GM18519 (cell line): ENCODE measurements at regions not wholly inside any gene's neighbourhood (a gene's known extent, or its start where the extent isn't known, plus 50 kb on each side); places are given as distances from the start of the nearest gene placed in this dataset.
"Not testable (repeated sequence)": the region's sequence is repeated elsewhere in the genome, so short reads cannot be mapped to it uniquely, and the experiment has no call there.

Experiments used
- ATAC-seq: cut with Tn5 transposase; IDR thresholded peaks from one replicate; pipeline ENCODE4 v1.9.1; 2021; ENCODE audit warnings: mild to moderate bottlenecking, moderate library complexity; ENCODE audit not compliant: unreplicated experiment, low FRiP score

DNA sequence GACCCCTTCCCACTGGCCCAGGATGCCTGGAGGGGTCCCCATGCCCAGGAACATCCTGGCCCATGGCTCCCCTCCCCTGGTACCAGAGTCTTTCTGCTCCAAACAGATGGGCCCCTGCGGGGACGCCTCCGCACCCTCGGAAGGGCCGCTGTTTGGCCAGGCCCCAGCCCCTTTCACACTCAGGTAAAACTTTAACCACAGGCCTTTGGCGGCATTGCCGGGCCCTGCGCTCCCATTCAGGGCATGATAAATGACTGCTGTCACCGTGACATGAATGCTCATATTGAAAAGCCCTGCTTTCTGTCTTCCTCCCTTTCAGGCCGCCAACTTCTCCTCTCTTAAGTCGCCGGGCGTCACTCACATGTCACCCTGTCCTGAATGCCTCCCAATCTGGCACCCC is 141.5 kb upstream of the TOP1 start:
- ATAC-seq, result no peak

DNA sequence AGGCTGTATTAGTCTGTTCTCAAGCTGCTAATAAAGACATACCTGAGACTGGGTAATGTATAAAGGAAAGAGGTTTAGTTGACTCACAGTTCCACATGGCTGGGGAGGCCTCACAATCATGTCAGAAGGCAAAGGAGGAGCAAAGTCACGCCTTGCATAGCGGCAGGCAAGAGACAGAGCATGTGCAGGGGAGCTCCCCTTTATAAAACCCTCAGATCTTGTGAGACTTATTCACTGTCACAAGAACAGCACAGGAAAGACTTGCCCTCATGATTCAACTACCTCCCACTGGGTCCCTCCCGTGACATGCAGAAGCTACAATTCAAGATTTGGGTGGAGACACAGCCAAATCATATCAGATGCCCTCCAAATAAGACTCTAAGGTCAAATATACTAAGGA is 139.4 kb upstream of the TOP1 start:
- not testable (repeated sequence) for ATAC-seq

- no peak for ATAC-seq
These were observed 138.4 kb upstream of the TOP1 start for GRCh38 chr20:40890181-40890580.

DNA sequence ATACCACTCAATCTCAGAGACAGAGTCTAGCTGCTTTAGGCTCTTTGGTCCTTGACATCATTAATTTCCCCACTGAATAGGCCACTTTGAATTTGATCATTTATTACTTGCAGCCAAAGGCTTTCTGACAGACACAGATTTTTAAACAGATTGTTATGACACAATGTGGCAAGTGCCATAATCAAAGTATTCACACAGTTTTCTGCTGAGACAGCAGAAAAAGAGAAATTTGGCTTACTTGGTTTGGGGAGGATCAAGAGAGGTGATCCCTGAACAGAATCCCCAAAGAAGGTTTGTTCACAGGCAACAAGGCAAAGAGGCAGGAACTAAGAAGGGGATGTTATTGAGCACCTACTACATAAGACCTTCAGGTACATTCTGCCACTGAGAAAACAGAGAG is 138.0 kb upstream of the TOP1 start:
- ATAC-seq, result no peak

DNA sequence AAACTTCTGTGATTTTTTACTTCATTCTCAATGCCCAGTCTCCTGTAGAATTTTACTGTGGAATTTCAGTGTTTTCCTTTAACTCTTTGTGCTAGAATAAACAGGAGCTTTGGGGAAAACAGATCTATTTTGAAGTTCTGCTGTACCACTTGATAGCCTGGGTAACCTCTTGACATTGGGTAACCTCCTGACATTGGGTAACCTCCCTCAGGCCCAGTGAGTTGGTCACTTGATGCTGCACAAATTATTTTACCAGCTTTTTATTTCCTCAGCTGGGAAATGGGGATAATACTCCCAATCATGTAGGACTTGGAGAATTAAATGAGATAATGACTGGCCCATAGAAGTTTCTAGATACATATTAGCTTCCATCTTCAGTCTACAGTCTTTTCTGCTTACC is 137.3 kb upstream of the TOP1 start:
- ATAC-seq, result no peak

DNA sequence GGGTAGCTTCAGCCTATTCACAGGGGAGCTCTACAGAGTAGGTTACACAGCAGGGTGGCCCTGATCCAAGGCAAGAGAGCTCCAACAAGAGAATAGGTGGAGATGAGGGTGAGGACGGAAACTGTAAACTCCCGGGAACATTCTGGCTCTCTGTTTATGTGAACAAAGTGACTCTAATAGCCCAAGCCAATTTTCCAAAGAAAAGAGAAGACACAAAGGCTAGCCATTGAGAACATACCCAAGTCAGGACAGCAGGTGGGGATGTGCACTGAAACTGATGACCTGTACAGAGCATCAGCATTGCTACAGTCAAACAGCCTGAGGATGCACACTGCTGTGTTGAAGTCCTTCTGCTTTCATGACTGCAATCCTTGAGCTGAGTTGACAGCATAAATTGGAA is 136.0 kb upstream of the TOP1 start:
- no peak for ATAC-seq

DNA sequence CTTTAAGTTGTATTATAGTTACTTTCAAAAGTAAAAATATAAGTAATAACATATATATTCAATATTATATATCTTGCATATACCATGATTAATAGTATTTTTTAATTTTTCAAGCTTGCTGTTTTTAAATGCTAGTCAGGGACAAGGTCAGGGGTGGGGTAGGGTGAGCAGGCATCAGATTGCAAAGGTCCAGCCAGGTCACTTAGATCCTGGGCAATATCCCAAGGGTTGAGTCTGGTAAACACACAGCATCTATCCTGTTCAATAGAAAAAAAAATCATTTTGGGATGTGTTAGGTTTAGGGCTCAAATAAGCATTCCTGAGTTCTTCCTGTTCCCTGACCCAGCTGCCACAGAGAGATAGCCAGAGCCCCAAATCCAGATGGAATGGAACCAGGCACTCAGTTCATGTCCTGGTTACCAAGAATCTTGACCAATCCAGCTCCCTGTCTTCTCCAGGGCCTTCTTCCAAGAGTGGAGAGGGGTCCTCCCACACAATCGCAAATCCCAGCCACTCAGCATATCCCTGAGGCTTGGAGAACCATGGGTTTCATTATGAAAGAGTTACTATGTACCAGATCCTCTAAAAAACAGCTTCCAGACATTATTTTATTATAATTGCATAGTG is 134.9 kb upstream of the TOP1 start:
- ATAC-seq, result no peak

- ATAC-seq, result no peak
These were observed 134.4 kb upstream of the TOP1 start for GRCh38 chr20:40894237-40894630.

GRCh38 chr20:40895182-40895581 is 133.4 kb upstream of the TOP1 start:
- no peak for ATAC-seq

DNA sequence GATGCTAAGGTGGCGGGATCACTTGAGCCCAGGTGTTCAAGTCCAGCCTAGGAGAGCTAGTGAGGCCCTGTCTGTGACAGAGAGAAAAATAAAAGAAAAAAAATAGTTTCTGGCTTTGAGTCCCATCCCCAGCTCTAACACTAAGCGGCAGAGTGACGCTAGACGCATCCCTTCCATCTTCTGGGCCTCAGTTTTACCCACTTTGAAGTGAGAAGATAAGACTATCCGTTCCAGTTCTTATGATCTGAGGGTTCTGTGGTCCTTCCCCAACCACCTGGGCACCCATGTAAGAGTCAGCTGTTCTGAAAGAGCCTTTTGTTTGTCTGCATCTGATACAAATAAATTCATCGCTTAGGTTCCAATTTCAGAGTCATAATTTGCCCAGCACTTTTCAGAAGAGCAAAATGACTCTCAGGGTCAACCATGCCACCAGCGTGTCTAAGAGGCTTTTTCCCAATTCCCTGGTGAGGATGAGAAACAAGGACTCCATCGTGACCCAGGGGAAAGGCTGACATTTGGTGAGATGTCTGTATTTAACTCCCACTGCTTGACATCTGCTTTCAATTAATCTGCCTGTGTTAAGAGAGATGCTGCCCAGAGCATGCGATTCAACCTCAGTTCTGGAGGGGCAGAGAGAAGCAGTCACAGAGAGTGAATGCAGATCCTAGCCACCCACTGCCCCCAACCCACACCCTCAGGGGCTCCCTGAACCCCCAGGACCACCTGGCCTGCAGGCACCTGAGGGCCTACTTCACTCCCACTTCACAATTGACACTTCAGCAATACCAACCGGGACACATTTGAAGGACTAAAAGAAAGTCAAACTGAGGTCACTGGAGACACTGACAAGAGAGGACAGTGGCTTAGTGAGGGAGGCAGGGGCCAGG is 131.6 kb upstream of the TOP1 start:
- no peak for ATAC-seq

- ATAC-seq, result no peak
These were observed 129.3 kb upstream of the TOP1 start for GRCh38 chr20:40899344-40899743.

GRCh38 chr20:40900666-40901215 is 127.9 kb upstream of the TOP1 start:
- no peak for ATAC-seq

DNA sequence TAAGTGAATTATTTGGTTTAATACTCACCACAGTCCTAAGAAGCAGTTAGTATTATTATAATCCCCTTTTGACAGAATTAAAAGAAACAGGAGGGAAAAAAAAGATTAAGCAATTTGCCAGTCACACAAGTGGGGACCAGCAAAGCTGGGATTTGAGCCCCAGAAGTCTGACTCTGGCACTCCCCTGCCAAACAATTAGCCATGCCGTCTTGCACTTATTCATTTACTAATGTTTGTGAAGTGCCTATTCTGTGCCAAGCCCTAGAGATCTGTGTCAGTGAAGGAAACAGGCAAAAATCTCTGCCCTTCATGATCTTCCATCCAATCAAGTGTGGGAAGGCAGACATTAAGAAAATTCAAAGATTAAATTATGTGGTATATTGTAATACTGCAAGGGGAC is 126.0 kb upstream of the TOP1 start:
- ATAC-seq, result no peak

DNA sequence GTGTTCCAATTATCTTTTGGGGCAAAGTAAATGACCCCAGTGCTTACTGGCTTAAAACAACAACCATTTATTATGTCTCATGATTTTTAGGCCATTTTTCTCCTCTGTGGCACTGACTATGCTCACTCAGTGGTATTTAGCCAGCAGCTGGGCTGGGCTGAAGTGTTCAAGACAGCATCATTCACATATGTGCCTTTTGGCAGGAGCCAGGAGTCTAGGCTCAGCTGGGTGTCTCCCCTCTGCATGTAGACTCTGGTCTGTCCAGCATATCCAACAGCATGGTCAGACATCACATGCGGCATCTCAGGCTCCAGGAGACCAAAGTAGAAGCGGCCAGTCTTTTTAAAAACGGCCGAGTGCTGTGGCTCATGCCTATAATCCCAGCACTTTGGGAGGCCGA is 120.3 kb upstream of the TOP1 start:
- ATAC-seq, result no peak

GRCh38 chr20:40909489-40909888 is 119.1 kb upstream of the TOP1 start:
- ATAC-seq, result not testable (repeated sequence)

- not testable (repeated sequence) for ATAC-seq
These were observed 118.2 kb upstream of the TOP1 start for GRCh38 chr20:40910436-40910835.

GRCh38 chr20:40911152-40911551 is 117.5 kb upstream of the TOP1 start:
- not testable (repeated sequence) for ATAC-seq

DNA sequence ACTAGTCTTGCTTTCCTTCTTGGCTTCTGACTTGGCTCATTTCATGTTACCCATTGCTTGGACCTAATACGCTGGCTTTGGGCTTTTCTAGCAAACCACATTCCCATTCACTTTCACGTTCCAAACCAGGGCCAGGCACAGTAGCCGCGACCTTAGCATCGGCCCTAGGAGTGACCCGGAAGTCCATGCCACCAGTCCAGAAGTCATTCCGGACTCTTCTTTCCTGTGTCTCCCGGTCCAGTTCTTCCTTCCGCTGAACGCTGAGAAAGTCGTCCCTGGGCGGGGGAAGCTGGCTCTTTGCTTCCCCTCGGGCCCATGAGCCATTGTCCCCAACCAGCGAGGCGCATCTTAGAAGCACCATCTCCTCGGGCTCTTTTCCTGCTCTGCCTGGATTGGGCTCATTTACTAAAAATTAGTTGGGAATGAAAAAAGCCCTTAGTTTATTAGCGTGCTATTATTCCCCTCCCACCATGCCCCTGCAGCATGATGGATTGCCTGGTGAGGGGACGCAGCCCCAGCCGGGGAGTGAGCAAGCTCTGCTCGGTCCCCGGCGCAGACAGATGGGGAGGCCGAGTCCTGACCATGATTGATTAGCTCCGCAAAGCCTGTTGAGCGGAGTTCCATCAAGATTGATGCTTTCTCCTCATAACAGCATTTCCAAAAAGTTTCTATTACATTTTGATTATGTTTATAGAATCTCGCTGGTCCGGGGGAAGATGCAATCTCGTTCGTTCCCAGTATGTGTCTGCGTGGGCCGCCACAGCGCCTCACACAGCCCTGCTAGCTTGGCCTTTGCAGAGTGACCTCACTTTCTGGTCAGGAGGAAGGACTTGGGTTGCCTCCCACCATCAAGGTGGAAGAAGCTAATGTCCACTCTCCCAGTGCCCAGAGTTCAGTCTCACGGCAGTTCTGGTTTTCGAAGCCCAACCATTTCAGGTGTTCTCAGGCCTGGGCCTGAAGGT is 115.1 kb upstream of the TOP1 start:
- no peak for ATAC-seq

GRCh38 chr20:40915756-40916155 is 112.9 kb upstream of the TOP1 start:
- no peak for ATAC-seq

- ATAC-seq, result no peak
These were observed 112.3 kb upstream of the TOP1 start for GRCh38 chr20:40916276-40916675.

DNA sequence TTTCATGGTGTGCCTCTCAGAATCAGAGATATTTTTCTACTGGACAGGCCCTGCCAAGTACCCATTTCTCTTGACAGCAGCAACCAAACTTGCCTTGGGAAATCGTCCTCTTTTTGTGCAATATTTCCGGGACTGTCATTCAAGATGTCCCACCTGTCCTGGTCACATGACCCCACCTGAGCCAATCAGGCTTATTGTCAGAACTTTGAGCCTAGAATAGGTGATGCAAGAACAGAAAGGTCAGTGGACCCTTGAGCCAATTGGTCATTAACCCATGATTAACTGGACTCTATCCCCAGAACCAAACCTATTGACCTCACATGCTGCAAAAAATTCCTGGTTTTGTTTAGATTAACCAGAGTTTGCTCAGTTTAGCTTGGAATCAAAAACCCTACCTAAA is 108.3 kb upstream of the TOP1 start:
- no peak for ATAC-seq
